KOPT-K1 (cell line): ENCODE measurements at regions not wholly inside any gene's neighbourhood (a gene's known extent, or its start where the extent isn't known, plus 50 kb on each side); places are given as distances from the start of the nearest gene placed in this dataset.

Experiments
- H3K27ac ChIP-seq: fragments of 200-600 bp; sonication (generic); 2 replicates; pipeline ENCODE4 v1.5.1; 2016; ENCODE audit warnings: antibody characterized with exemption, mild to moderate bottlenecking, low read depth, low read length; ENCODE audit not compliant: poor library complexity, severe bottlenecking
- H3K36me3 ChIP-seq: fragments of 200-600 bp; sonication (generic); 2 replicates; pipeline ENCODE4 v1.5.1; 2017; ENCODE audit warnings: antibody characterized with exemption, mild to moderate bottlenecking, low read length, moderate library complexity; ENCODE audit not compliant: insufficient read depth
- H3K9me3 ChIP-seq: fragments of 200-600 bp; sonication (generic); 2 replicates; pipeline ENCODE4 v1.5.1; 2017; ENCODE audit warnings: antibody characterized with exemption, low read length, mild to moderate bottlenecking; ENCODE audit not compliant: insufficient read depth, poor library complexity, severe bottlenecking

DNA sequence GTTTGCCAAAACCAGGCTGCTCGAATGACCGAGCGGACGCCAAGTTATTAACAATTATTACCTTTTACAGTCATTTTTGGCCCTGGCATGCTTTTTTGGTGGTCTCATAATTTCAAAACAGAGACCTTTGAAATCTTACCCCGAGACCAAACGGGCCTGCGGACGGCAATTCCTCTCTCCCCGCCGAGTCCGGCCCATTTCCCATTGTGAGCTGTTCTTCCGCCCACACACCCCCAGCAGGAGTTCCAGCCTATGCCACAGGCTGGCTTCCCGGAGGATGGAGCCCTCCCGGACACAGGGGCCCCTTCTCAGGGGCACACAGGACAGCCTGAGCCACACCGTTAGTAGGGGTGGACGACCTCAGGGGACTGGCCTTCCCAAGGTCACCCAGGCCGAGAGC, 130.7 kb downstream of the C16orf95 start:
- peaks cover 27% of the 10 kb centered on the region for H3K9me3 ChIP-seq
- H3K36me3 ChIP-seq, result no peaks in the 10 kb centered on the region
- no peak overlapping the region for H3K27ac ChIP-seq

GRCh38 chr16:87186876-87187533, 130.2 kb downstream of the C16orf95 start:
- Histone ChIP-seq H3K27ac (no peak overlapping the region), H3K36me3 (no peaks in the 10 kb centered on the region), H3K9me3 (peaks cover 27% of the 10 kb centered on the region)

GRCh38 chr16:87188104-87188503, 129.1 kb downstream of the C16orf95 start:
- Histone ChIP-seq H3K27ac (no peak overlapping the region), H3K9me3 (peaks cover 27% of the 10 kb centered on the region), H3K36me3 (no peaks in the 10 kb centered on the region)

DNA sequence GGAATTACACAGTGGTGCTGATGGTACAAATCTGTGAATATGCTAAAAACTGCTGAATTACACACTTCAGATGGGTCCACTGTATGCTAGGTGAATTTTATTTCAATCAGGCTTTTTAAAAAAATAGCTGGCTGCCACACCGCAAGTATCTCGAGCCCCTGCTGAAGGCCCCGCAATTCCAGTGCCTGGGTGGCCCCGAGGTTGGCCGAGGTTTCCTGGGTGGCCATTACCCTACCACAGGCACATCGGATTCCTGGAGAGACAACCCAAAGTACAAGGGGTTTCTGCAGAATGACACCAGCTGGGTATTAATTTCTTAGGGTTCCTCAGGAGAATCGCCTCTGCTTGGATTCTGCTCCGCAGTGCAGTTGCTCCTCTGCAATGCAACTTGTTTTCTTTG, 127.8 kb downstream of the C16orf95 start:
- no peaks in the 10 kb centered on the region for H3K36me3 ChIP-seq
- H3K27ac ChIP-seq, result no peak overlapping the region
- H3K9me3 ChIP-seq, result peaks cover 27% of the 10 kb centered on the region

GRCh38 chr16:87190288-87191230, 126.6 kb downstream of the C16orf95 start:
- Histone ChIP-seq H3K36me3 (no peaks in the 10 kb centered on the region), H3K27ac (no peak overlapping the region), H3K9me3 (peaks cover 27% of the 10 kb centered on the region)

- Histone ChIP-seq H3K9me3 (peaks cover 19% of the 10 kb centered on the region), H3K36me3 (no peaks in the 10 kb centered on the region), H3K27ac (no peak overlapping the region)
Observed at GRCh38 chr16:87192452-87193073, 124.6 kb downstream of the C16orf95 start.

GRCh38 chr16:87194172-87194571, 123.0 kb downstream of the C16orf95 start:
- Histone ChIP-seq H3K27ac (no peak overlapping the region), H3K9me3 (peaks cover 12% of the 10 kb centered on the region), H3K36me3 (no peaks in the 10 kb centered on the region)

DNA sequence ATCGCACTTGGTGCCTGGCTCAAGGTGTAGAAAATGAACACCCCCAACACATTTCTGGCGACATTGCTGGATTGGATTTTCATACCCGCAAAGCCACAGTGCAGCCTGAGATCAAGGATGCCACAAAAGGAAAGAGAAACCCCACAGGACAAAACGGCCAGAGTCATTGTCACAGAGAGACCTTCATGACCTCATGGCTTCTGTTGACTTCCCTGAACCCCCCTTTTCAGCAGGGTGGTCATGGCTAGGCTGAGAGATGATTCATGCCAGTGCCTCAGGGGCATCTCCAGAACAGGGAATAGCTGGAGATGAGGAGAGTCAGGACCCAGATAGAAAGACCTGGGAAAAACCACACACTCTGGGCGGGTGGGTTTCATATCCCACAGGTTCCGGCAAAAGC, 122.0 kb downstream of the C16orf95 start:
- H3K27ac ChIP-seq, result no peak overlapping the region
- H3K9me3 ChIP-seq, result peaks cover 4% of the 10 kb centered on the region
- no peaks in the 10 kb centered on the region for H3K36me3 ChIP-seq

- no peaks in the 10 kb centered on the region for H3K36me3 ChIP-seq
- no peak overlapping the region for H3K27ac ChIP-seq
- H3K9me3 ChIP-seq, result no peaks in the 10 kb centered on the region
Observed at GRCh38 chr16:87196231-87196630, 121.0 kb downstream of the C16orf95 start.

GRCh38 chr16:87196661-87197060, 120.5 kb downstream of the C16orf95 start:
- Histone ChIP-seq H3K9me3 (no peaks in the 10 kb centered on the region), H3K27ac (no peak overlapping the region), H3K36me3 (no peaks in the 10 kb centered on the region)

- Histone ChIP-seq H3K27ac (no peak overlapping the region), H3K36me3 (no peaks in the 10 kb centered on the region), H3K9me3 (no peaks in the 10 kb centered on the region)
Observed at GRCh38 chr16:87198328-87198832, 118.8 kb downstream of the C16orf95 start.

DNA sequence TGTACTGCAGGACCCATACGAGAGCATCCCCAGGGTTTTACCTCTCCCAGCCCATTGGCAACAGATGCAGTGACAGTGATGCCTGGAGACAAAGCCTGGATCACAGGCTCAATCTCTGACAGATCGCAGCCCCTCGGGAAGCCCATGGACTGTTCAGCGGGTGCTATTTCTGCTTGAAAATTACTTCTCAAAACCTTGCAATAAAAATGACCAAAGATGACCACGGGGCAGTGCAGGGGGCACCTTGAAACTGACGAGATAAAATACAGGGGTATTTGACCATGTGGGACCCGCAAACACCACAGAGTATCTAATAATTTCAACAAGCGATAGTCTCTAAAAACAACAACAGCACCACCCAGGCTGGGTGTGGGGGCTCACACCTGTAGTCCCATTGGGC, 118.3 kb downstream of the C16orf95 start:
- H3K36me3 ChIP-seq, result no peaks in the 10 kb centered on the region
- H3K27ac ChIP-seq, result no peak overlapping the region
- H3K9me3 ChIP-seq, result no peaks in the 10 kb centered on the region

DNA sequence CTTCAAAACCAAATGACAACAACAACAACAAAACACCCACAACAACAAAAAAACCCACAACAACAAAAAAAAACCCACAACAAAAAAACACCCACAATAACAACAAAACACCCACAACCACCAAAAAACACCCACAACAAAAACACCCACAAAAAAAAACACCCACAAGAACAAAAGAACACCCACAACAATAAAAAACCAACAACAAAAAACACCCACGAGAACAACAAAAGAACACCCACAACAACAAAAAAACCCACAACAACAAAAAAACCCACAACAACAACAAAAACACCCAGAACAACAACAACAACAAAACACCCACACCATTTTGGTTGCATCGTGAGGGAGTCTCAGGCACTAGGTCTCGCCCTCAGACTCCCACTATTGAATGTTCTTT, 117.8 kb downstream of the C16orf95 start:
- Histone ChIP-seq H3K36me3 (no peaks in the 10 kb centered on the region), H3K9me3 (no peaks in the 10 kb centered on the region), H3K27ac (no peak overlapping the region)

DNA sequence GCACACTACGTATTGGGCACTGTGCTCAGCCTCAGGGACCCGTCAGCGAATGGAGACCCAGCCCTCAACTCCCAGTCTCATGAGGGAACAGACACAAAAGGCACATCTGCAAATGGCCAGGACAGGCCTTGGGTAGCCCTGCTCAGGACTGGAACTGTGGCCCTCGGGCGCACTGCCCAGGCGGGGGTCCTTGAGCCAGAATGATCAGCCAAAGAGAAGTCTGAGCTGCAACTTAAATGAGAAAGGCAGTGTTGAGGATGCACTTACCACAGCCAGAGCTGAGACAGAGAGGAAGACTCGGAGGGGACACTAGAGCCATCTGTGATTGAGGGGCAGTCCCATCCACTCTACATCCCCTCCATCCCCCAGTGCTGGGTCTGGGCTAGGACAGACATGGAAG, 117.3 kb downstream of the C16orf95 start:
- Histone ChIP-seq H3K36me3 (no peaks in the 10 kb centered on the region), H3K27ac (no peak overlapping the region), H3K9me3 (no peaks in the 10 kb centered on the region)

- Histone ChIP-seq H3K9me3 (no peaks in the 10 kb centered on the region), H3K36me3 (no peaks in the 10 kb centered on the region), H3K27ac (no peak overlapping the region)
Observed at GRCh38 chr16:87200637-87201036, 116.6 kb downstream of the C16orf95 start.
